DMS153 treated with DMSO at 0.1 percent for 48 hours (cell line): ENCODE measurements at regions not wholly inside any gene's neighbourhood (a gene's known extent, or its start where the extent isn't known, plus 50 kb on each side); places are given as distances from the start of the nearest gene placed in this dataset.
"Not testable (repeated sequence)": the region's sequence is repeated elsewhere in the genome, so short reads cannot be mapped to it uniquely, and the experiment has no call there.

Experiments
- DNase-seq: peaks from one replicate; lab custom pipeline; 2025; ENCODE audit not compliant: unreplicated experiment; lab: John Stamatoyannopoulos, UW

- DNase-seq, result no peak
Observed at GRCh38 chr6:15129887-15130286, 116.0 kb upstream of the JARID2 start.

GRCh38 chr6:15131234-15131633 is 114.6 kb upstream of the JARID2 start:
- no peak for DNase-seq

GRCh38 chr6:15131651-15132061 is 114.2 kb upstream of the JARID2 start:
- no peak for DNase-seq

GRCh38 chr6:15132167-15132566 is 113.7 kb upstream of the JARID2 start:
- DNase-seq, result no peak

- DNase-seq, result no peak
Observed at GRCh38 chr6:15132854-15133670, 112.8 kb upstream of the JARID2 start.

GRCh38 chr6:15137086-15137485 is 108.8 kb upstream of the JARID2 start:
- no peak for DNase-seq

- no peak for DNase-seq
Observed at GRCh38 chr6:15143086-15143485, 102.8 kb upstream of the JARID2 start.

- DNase-seq, result no peak
Observed at GRCh38 chr6:15143540-15143939, 102.3 kb upstream of the JARID2 start.

GRCh38 chr6:15145821-15146220 is 100.0 kb upstream of the JARID2 start:
- DNase-seq, result no peak

- DNase-seq, result no peak
Observed at GRCh38 chr6:15147827-15148226, 98.0 kb upstream of the JARID2 start.

- DNase-seq, result no peak
Observed at GRCh38 chr6:15148356-15148946, 97.4 kb upstream of the JARID2 start.

- no peak for DNase-seq
Observed at GRCh38 chr6:15150207-15150606, 95.7 kb upstream of the JARID2 start.

- DNase-seq, result no peak
Observed at GRCh38 chr6:15152700-15153099, 93.2 kb upstream of the JARID2 start.

GRCh38 chr6:15153191-15153590 is 92.7 kb upstream of the JARID2 start:
- no peak for DNase-seq

GRCh38 chr6:15157479-15157878 is 88.4 kb upstream of the JARID2 start:
- DNase-seq, result no peak

- no peak for DNase-seq
Observed at GRCh38 chr6:15158821-15159619, 86.8 kb upstream of the JARID2 start.

- DNase-seq, result no peak
Observed at GRCh38 chr6:15160812-15161211, 85.1 kb upstream of the JARID2 start.

GRCh38 chr6:15164855-15165254 is 81.0 kb upstream of the JARID2 start:
- not testable (repeated sequence) for DNase-seq

- no peak for DNase-seq
Observed at GRCh38 chr6:15166121-15166520, 79.7 kb upstream of the JARID2 start.

- no peak for DNase-seq
Observed at GRCh38 chr6:15170126-15170525, 75.7 kb upstream of the JARID2 start.

- no peak for DNase-seq
Observed at GRCh38 chr6:15171026-15171425, 74.8 kb upstream of the JARID2 start.

- DNase-seq, result no peak
Observed at GRCh38 chr6:15176816-15177370, 69.0 kb upstream of the JARID2 start.
